ENCODE measurements at regions not wholly inside any gene's neighbourhood (a gene's known extent, or its start where the extent isn't known, plus 50 kb on each side); places are given as distances from the start of the nearest gene placed in this dataset.
"Not testable (repeated sequence)": the region's sequence is repeated elsewhere in the genome, so short reads cannot be mapped to it uniquely, and the experiment has no call there.

DNA sequence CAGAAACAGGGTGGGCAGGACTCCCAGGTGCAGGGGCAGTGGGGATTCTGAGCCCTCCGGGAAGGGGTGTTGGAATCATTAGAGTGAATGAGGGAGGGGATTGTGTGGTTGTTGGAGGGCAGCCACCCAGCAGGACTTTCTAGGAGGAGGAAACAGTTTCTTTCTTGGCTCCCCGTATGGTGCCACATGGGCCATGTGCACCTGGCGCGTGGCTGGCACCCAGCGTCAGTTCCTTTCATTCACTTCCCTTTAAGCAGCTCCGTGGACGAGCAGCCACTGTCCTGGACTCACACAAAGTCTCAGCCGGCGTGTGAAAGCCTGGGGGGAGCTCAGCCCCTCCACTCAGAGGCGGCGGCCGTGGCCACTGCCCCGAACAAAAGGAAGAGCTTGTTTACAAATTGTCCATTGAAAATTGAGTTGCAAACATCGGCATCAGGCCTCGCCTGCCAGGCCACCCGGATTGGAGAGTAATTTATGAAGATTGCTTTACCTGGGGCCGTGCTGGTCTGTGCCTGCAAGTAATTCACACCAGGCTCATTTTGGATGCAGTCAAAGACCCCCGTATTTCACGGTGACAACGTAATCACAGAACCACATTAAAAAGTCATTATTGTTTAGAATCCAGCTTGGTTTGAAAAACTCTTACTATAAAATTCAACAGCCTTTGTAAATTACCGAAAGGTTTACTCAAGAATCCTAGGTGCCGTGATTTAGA is 101.7 kb upstream of the C14orf180 start:
- no peaks in the 10 kb centered on the region for H3K4me1 Mint-ChIP-seq (ENCODE audit: unreplicated experiment)
- H3K4me3 Mint-ChIP-seq (ENCODE audit: unreplicated experiment): no peak overlapping the region
- H3K9me3 Mint-ChIP-seq (ENCODE audit: unreplicated experiment): peaks cover 7% of the 10 kb centered on the region
- H3K27me3 Mint-ChIP-seq (ENCODE audit: unreplicated experiment): peaks cover 5% of the 10 kb centered on the region
- TF ChIP-seq, protein P1, sequence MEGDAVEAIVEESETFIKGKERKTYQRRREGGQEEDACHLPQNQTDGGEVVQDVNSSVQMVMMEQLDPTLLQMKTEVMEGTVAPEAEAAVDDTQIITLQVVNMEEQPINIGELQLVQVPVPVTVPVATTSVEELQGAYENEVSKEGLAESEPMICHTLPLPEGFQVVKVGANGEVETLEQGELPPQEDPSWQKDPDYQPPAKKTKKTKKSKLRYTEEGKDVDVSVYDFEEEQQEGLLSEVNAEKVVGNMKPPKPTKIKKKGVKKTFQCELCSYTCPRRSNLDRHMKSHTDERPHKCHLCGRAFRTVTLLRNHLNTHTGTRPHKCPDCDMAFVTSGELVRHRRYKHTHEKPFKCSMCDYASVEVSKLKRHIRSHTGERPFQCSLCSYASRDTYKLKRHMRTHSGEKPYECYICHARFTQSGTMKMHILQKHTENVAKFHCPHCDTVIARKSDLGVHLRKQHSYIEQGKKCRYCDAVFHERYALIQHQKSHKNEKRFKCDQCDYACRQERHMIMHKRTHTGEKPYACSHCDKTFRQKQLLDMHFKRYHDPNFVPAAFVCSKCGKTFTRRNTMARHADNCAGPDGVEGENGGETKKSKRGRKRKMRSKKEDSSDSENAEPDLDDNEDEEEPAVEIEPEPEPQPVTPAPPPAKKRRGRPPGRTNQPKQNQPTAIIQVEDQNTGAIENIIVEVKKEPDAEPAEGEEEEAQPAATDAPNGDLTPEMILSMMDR (IDR thresholded peaks at IDR 0.05; ENCODE audit: unreplicated experiment): no peak
- H3K36me3 Mint-ChIP-seq (ENCODE audit: low read depth, unreplicated experiment): peaks cover 11% of the 10 kb centered on the region
- DNase-seq (ENCODE audit: low spot score): no peak
- no peak overlapping the region for H3K27ac Mint-ChIP-seq (ENCODE audit: unreplicated experiment)

DNA sequence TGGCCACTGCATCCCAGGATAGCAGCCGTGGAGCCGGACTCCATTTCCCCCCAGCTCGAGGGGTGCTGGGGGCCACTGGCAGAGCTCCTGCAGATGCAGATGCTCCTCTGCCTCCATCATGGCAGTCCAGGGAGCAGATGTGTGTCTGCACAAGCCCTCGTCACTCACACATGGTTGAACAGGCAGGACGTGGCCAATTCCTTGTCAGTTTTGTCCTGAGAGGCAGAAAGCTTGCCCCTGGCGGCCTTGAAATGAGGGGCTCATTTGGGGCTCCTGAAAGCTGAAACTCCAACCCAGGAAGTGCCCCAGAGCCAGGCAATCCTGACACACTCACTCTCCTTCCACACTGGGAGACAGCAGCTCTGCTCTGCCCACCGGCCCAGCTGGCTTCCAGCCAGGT is 100.9 kb upstream of the C14orf180 start:
- TF ChIP-seq, protein P1 (IDR thresholded peaks at IDR 0.05; ENCODE audit: unreplicated experiment): no peak
- Mint-ChIP-seq H3K4me3 (ENCODE audit: unreplicated experiment) (no peak overlapping the region), H3K27me3 (ENCODE audit: unreplicated experiment) (peaks cover 6% of the 10 kb centered on the region), H3K36me3 (ENCODE audit: low read depth, unreplicated experiment) (peaks cover 16% of the 10 kb centered on the region), H3K9me3 (ENCODE audit: unreplicated experiment) (peaks cover 12% of the 10 kb centered on the region), H3K4me1 (ENCODE audit: unreplicated experiment) (no peaks in the 10 kb centered on the region), H3K27ac (ENCODE audit: unreplicated experiment) (no peak overlapping the region)
- no peak for DNase-seq (ENCODE audit: low spot score)

DNA sequence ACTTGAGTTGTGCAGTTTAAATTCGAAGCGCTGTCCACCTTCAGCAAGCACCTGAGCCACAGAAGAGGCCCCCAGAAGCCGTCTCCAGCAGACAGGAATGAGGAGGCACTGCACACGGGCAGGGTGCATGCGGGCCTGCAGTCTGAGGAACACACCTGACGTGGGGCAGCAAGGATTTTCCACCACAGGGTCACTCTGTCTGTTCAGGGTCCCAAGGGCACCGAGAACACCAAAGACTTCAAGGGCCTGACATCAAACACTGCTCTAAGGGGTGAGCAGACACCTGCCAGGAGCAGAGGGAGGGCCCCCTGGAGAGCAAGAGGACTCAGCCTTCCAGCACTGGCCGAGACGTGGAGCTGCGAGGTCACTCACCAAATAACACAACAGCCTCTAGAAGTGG is 99.7 kb upstream of the C14orf180 start:
- H3K4me3 Mint-ChIP-seq (ENCODE audit: unreplicated experiment): no peak overlapping the region
- H3K9me3 Mint-ChIP-seq (ENCODE audit: unreplicated experiment): peaks cover 12% of the 10 kb centered on the region
- H3K36me3 Mint-ChIP-seq (ENCODE audit: low read depth, unreplicated experiment): peaks cover 16% of the 10 kb centered on the region
- no peak overlapping the region for H3K27ac Mint-ChIP-seq (ENCODE audit: unreplicated experiment)
- TF ChIP-seq, protein P1 (IDR thresholded peaks at IDR 0.05; ENCODE audit: unreplicated experiment): no peak
- no peaks in the 10 kb centered on the region for H3K4me1 Mint-ChIP-seq (ENCODE audit: unreplicated experiment)
- peaks cover 6% of the 10 kb centered on the region for H3K27me3 Mint-ChIP-seq (ENCODE audit: unreplicated experiment)
- DNase-seq (ENCODE audit: low spot score): no peak

DNA sequence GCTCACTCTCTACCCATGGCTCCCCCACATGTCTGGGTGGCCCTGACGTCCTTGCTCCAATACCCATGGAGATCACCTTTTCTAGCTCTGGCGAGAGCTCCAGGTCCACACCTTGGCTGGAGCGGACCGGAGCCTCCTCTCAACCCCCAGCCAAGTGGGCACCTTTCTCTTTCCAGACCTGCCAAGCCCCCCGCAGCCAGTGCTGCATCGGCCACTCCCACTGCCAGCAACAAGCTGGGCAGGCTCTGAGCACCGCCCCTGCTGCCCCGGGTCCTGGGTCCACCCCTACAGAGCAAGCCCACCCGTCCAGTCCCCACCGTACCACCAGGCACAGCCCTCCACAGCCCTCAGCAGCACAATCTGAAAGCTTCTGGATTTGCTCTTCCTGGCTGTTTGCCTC is 98.2 kb upstream of the C14orf180 start:
- DNase-seq (ENCODE audit: low spot score): no peak
- Mint-ChIP-seq H3K9me3 (ENCODE audit: unreplicated experiment) (peaks cover 12% of the 10 kb centered on the region), H3K27me3 (ENCODE audit: unreplicated experiment) (peaks cover 6% of the 10 kb centered on the region), H3K27ac (ENCODE audit: unreplicated experiment) (no peak overlapping the region), H3K4me1 (ENCODE audit: unreplicated experiment) (no peaks in the 10 kb centered on the region), H3K36me3 (ENCODE audit: low read depth, unreplicated experiment) (peaks cover 16% of the 10 kb centered on the region), H3K4me3 (ENCODE audit: unreplicated experiment) (no peak overlapping the region)
- TF ChIP-seq, protein P1 (IDR thresholded peaks at IDR 0.05; ENCODE audit: unreplicated experiment): no peak

DNA sequence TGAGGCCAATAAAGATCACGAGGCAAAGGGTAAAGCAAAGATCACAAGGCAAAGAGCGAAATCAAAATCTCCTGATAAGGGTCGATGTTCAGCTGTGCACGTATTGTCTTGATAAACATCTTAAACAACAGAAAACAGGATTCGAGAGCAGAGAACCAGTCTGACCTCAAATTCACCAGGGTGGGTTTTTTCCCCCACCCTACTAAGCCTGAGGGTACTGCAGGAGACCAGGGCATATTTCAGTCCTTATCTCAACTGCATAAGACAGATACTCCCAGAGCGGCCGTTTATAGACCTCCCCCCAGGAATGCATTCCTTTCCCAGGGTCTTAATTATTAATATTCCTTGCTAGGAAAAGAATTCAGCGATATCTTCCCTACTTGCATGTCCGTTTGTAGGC is 97.5 kb upstream of the C14orf180 start:
- H3K36me3 Mint-ChIP-seq (ENCODE audit: low read depth, unreplicated experiment): peaks cover 16% of the 10 kb centered on the region
- H3K4me1 Mint-ChIP-seq (ENCODE audit: unreplicated experiment); H3K27ac Mint-ChIP-seq (ENCODE audit: unreplicated experiment); H3K27me3 Mint-ChIP-seq (ENCODE audit: unreplicated experiment); DNase-seq (ENCODE audit: low spot score); H3K4me3 Mint-ChIP-seq (ENCODE audit: unreplicated experiment): not testable (repeated sequence)
- H3K9me3 Mint-ChIP-seq (ENCODE audit: unreplicated experiment): peaks cover 12% of the 10 kb centered on the region

All from endothelial cell (in vitro differentiated cells).